Keratinocyte (primary cell): ENCODE measurements at regions not wholly inside any gene's neighbourhood (a gene's known extent, or its start where the extent isn't known, plus 50 kb on each side); places are given as distances from the start of the nearest gene placed in this dataset.

Source experiments
- DNase-seq: peaks from one replicate; pipeline ENCODE4 v3.0.0-alpha.2; 2011; ENCODE audit warnings: low read depth, missing footprints, low spot score
- FAIRE-seq: peaks from 2 replicates; lab custom pipeline; 2011; peaks lifted over from hg19 to GRCh38; lab: Jason Lieb, UNC
- H2AFZ ChIP-seq: 2 replicates; pipeline ENCODE4 v1.6.0; 2012; ENCODE audit warnings: low read length, control low read depth, inconsistent platforms; ENCODE audit not compliant: control insufficient read depth
- H3K27ac ChIP-seq: 2 replicates; pipeline ENCODE4 v1.5.1; 2011; ENCODE audit warnings: low read length; ENCODE audit not compliant: control insufficient read depth, insufficient read depth
- H3K27me3 ChIP-seq: 3 replicates; pipeline ENCODE4 v1.6.0; 2011; ENCODE audit warnings: low read length; ENCODE audit not compliant: control insufficient read depth, insufficient read depth; ENCODE audit errors: extremely low read depth
- H3K36me3 ChIP-seq, 2 experiments: 2 replicates in 1 of 2; 3 replicates in 1 of 2; pipeline ENCODE4 v1.5.1; 2011; ENCODE audit warnings: low read length in 2 of 2, mild to moderate bottlenecking in 1 of 2; ENCODE audit not compliant: control insufficient read depth in 2 of 2, insufficient read depth in 2 of 2; ENCODE audit errors: extremely low read depth in 1 of 2
- H3K4me1 ChIP-seq: 3 replicates; pipeline ENCODE4 v1.5.1; 2011; ENCODE audit warnings: low read length; ENCODE audit not compliant: control insufficient read depth, insufficient read depth; ENCODE audit errors: extremely low read depth
- H3K4me2 ChIP-seq: 3 replicates; pipeline ENCODE4 v1.6.0; 2011; ENCODE audit warnings: low read depth, low read length; ENCODE audit not compliant: control insufficient read depth, insufficient read depth; ENCODE audit errors: extremely low read depth
- H3K4me3 ChIP-seq, 3 experiments: fragments of 200-600 bp in 1 of 3; sonication (generic) in 1 of 3; 2 replicates in 2 of 3; 3 replicates in 1 of 3; pipeline ENCODE4 v1.5.1; 2011 to 2016; ENCODE audit warnings: low read length in 3 of 3, mild to moderate bottlenecking in 3 of 3, control low read depth in 2 of 3, inconsistent platforms in 1 of 3, low read depth in 1 of 3, mixed read lengths in 1 of 3, mixed run types in 1 of 3, moderate library complexity in 1 of 3; ENCODE audit not compliant: control insufficient read depth in 2 of 3, insufficient read depth in 2 of 3; ENCODE audit errors: extremely low read depth in 1 of 3
- H3K79me2 ChIP-seq: 2 replicates; pipeline ENCODE4 v1.6.0; 2012; ENCODE audit warnings: low read length; ENCODE audit not compliant: control insufficient read depth, insufficient read depth
- H3K9ac ChIP-seq: 3 replicates; pipeline ENCODE4 v1.6.0; 2011; ENCODE audit warnings: low read length; ENCODE audit not compliant: control insufficient read depth, insufficient read depth; ENCODE audit errors: extremely low read depth
- H3K9me1 ChIP-seq: 3 replicates; pipeline ENCODE4 v1.6.0; 2011; ENCODE audit warnings: low read length; ENCODE audit not compliant: control insufficient read depth, insufficient read depth; ENCODE audit errors: extremely low read depth
- H3K9me3 ChIP-seq: 2 replicates; pipeline ENCODE4 v1.5.1; 2012; ENCODE audit warnings: low read depth, low read length; ENCODE audit not compliant: control insufficient read depth
- H4K20me1 ChIP-seq: 3 replicates; pipeline ENCODE4 v1.6.0; 2011; ENCODE audit warnings: low read length; ENCODE audit not compliant: control insufficient read depth, insufficient read depth; ENCODE audit errors: extremely low read depth
- EZH2 ChIP-seq: IDR thresholded peaks from one replicate; pipeline ENCODE4 v1.6.1; 2012; ENCODE audit warnings: inconsistent platforms, mild to moderate bottlenecking, low read length, moderate library complexity
- dilution Hi-C: fragments of 300-500 bp; cut with MboI; formaldehyde crosslinking; loops from one replicate; pipeline ENCODE4 v1.7.0; 2020; ENCODE audit warnings: low sequenced_read_pairs; ENCODE audit not compliant: extremely low pct_ligation_motif_present
- TF ChIP-seq, protein P1 (sequence below), 3 experiments: IDR thresholded peaks in 1 of 3; conservative IDR thresholded peaks in 1 of 3; optimal IDR thresholded peaks in 1 of 3; 2 replicates in 2 of 3; 3 replicates in 1 of 3; pipeline versions ENCODE3 to v1.5.1; 2011; ENCODE audit warnings: low read length in 3 of 3, mild to moderate bottlenecking in 3 of 3, moderate library complexity in 2 of 3, control low read depth in 1 of 3, inconsistent platforms in 1 of 3; ENCODE audit not compliant: insufficient read depth in 2 of 3; ENCODE audit errors: extremely low read depth in 1 of 3

DNA sequence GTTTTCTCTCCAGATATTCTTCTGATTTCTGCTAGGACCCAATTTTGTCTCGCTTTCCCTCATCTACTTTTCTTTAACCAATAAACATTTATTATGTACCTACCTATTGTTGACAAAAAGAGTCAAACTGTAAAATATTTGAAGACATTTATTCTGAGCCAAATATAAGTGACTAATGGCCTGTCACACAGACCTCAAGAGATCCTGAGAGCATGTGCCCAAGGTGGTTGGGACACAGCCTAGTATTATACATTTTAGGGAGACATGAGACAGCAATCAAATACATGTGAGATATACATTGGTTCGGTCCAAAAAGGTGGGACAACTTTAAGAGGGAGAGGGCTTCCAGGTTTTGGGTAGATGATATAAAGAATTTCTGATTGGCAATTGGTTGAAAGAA, 191.8 kb downstream of the NXNL2 start:
- FAIRE-seq: no peak
- H3K9me1 ChIP-seq: no peaks in the 10 kb centered on the region
- H2AFZ ChIP-seq: no peak overlapping the region
- H3K4me2 ChIP-seq: no peak overlapping the region
- no peaks in the 10 kb centered on the region for H3K27me3 ChIP-seq
- no peaks in the 10 kb centered on the region for H3K9me3 ChIP-seq
- dilution Hi-C loops: no loop called here
- no peak overlapping the region for H3K9ac ChIP-seq
- H3K79me2 ChIP-seq: no peaks in the 10 kb centered on the region
- no peaks in the 10 kb centered on the region for H3K36me3 ChIP-seq
- TF ChIP-seq, protein P1, sequence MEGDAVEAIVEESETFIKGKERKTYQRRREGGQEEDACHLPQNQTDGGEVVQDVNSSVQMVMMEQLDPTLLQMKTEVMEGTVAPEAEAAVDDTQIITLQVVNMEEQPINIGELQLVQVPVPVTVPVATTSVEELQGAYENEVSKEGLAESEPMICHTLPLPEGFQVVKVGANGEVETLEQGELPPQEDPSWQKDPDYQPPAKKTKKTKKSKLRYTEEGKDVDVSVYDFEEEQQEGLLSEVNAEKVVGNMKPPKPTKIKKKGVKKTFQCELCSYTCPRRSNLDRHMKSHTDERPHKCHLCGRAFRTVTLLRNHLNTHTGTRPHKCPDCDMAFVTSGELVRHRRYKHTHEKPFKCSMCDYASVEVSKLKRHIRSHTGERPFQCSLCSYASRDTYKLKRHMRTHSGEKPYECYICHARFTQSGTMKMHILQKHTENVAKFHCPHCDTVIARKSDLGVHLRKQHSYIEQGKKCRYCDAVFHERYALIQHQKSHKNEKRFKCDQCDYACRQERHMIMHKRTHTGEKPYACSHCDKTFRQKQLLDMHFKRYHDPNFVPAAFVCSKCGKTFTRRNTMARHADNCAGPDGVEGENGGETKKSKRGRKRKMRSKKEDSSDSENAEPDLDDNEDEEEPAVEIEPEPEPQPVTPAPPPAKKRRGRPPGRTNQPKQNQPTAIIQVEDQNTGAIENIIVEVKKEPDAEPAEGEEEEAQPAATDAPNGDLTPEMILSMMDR (optimal IDR thresholded peaks at IDR 0.05 in 1 of 3, IDR thresholded peaks at IDR 0.05 in 1 of 3, conservative IDR thresholded peaks at IDR 0.05 in 1 of 3; ENCODE audit: extremely low read depth in 1 of 3, insufficient read depth in 2 of 3, low read length in 3 of 3): no peak
- no peak for TF ChIP-seq EZH2
- DNase-seq: no peak
- H3K4me1 ChIP-seq: no peaks in the 10 kb centered on the region
- no peak overlapping the region for H3K4me3 ChIP-seq
- no peak overlapping the region for H3K27ac ChIP-seq
- no peaks in the 10 kb centered on the region for H4K20me1 ChIP-seq

DNA sequence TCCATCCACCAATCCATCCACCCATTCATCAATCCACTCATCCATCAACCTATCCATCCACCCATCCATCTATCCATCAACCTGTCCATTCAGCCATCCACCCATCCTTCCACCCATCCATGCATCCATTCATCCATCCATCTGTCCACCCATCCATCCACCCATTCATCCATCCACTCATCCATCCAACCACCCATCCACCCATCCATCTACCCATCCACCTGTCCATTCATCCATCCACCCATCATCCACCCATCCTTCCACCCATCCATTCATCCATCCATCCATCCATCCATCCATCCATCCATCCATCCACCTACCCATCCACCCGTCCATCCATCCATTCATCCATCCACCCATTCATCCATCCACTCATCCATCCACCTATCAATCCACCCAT, 195.8 kb downstream of the NXNL2 start:
- FAIRE-seq (no peak), DNase-seq (no peak)
- dilution Hi-C loops: no loop called here
- no peak overlapping the region for H3K9ac ChIP-seq
- no peaks in the 10 kb centered on the region for H3K36me3 ChIP-seq
- no peak overlapping the region for H3K27ac ChIP-seq
- peaks cover 12% of the 10 kb centered on the region for H3K4me1 ChIP-seq
- no peaks in the 10 kb centered on the region for H3K9me1 ChIP-seq
- no peak overlapping the region for H2AFZ ChIP-seq
- no peak for TF ChIP-seq EZH2
- TF ChIP-seq, protein P1 (optimal IDR thresholded peaks at IDR 0.05 in 1 of 3, IDR thresholded peaks at IDR 0.05 in 1 of 3, conservative IDR thresholded peaks at IDR 0.05 in 1 of 3; ENCODE audit: extremely low read depth in 1 of 3, insufficient read depth in 2 of 3, low read length in 3 of 3): no peak
- H3K27me3 ChIP-seq: no peaks in the 10 kb centered on the region
- H3K9me3 ChIP-seq: no peaks in the 10 kb centered on the region
- no peaks in the 10 kb centered on the region for H3K79me2 ChIP-seq
- H3K4me3 ChIP-seq: no peak overlapping the region
- H3K4me2 ChIP-seq: no peak overlapping the region
- H4K20me1 ChIP-seq: no peaks in the 10 kb centered on the region
